ENCODE measurements at regions not wholly inside any gene's neighbourhood (a gene's known extent, or its start where the extent isn't known, plus 50 kb on each side); places are given as distances from the start of the nearest gene placed in this dataset.

DNA sequence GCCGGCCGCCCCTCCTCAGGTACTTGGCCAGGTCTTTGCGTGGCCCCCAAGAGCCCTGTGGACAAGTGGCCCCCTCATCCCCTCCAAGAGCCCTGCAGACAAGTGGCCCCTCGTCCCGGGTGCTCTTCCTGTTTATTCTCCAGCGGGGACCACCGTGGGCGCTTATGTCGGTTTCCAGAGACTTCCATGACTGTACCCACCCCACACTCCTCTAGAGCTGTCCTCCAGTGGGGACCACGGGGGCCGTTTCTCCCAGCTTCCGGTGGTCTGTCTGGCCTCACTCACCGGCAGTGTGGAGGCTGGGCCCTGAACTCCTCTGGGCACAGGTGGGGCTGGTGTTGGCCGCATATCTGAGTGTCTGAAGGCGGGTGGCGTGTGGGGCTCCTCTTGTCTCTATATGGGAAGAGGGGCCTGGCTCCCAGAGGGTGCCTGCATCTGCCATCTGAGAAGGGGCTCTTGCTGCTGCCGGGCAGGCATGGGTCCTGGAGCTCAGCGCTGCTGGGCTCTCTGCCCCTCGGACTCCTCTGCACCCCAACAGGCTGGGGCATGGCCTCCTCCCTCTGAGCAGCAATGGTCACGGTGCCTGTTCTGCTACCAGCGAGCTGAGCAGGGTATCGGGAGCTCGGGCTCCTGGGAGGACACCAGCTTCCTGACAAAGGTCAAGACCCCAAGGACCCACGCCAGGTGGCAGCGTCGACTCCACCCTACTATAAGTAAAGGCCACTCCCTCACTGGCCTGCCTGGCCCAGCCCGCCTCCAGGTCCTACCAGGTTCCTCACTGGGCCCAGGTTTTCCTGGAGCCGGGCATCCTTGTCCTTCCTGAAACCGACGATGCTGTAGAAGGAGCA lies 1264.3 kb downstream of the BRD1 start:
- Mint-ChIP-seq H3K4me3 (no peak overlapping the region), H3K27ac (no peak overlapping the region), H3K9me3 (peaks cover 55% of the 10 kb centered on the region), H3K4me1 (ENCODE audit: low read depth) (no peaks in the 10 kb centered on the region), H3K27me3 (ENCODE audit: insufficient read depth) (no peaks in the 10 kb centered on the region; the same call in none of the 2 replicates), H3K36me3 (ENCODE audit: low read depth) (peaks cover 12% of the 10 kb centered on the region)
- DNase-seq: no peak
- TF ChIP-seq, protein P1, sequence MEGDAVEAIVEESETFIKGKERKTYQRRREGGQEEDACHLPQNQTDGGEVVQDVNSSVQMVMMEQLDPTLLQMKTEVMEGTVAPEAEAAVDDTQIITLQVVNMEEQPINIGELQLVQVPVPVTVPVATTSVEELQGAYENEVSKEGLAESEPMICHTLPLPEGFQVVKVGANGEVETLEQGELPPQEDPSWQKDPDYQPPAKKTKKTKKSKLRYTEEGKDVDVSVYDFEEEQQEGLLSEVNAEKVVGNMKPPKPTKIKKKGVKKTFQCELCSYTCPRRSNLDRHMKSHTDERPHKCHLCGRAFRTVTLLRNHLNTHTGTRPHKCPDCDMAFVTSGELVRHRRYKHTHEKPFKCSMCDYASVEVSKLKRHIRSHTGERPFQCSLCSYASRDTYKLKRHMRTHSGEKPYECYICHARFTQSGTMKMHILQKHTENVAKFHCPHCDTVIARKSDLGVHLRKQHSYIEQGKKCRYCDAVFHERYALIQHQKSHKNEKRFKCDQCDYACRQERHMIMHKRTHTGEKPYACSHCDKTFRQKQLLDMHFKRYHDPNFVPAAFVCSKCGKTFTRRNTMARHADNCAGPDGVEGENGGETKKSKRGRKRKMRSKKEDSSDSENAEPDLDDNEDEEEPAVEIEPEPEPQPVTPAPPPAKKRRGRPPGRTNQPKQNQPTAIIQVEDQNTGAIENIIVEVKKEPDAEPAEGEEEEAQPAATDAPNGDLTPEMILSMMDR (IDR thresholded peaks at IDR 0.05): no peak

DNA sequence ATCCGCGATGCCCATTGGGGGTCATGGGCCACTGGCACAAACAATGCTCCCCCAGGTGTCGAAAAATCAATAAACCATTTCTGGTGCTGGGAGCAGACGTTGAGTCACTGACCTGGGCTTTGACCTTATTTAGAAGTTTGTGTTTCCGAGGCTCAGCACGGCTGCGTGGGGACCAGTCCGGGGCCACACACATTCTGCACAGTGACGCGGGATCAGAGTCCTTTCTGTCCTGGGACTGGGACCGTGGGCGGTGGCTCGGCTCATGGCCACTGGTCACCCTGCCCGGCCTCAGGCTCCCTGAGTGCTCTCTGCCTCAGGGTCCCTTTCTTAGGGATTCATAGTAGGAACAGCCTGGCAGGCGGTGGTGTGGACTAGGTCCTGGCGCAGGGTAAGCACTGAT lies 1266.0 kb downstream of the BRD1 start:
- H3K4me3 Mint-ChIP-seq: no peak overlapping the region
- peaks cover 55% of the 10 kb centered on the region for H3K9me3 Mint-ChIP-seq
- H3K36me3 Mint-ChIP-seq (ENCODE audit: low read depth): peaks cover 15% of the 10 kb centered on the region
- no peaks in the 10 kb centered on the region; the same call in 1 of the 2 replicates for H3K27me3 Mint-ChIP-seq (ENCODE audit: insufficient read depth)
- H3K27ac Mint-ChIP-seq: no peak overlapping the region
- no peaks in the 10 kb centered on the region for H3K4me1 Mint-ChIP-seq (ENCODE audit: low read depth)
- no peak for DNase-seq
- TF ChIP-seq, protein P1 (IDR thresholded peaks at IDR 0.05): no peak

DNA sequence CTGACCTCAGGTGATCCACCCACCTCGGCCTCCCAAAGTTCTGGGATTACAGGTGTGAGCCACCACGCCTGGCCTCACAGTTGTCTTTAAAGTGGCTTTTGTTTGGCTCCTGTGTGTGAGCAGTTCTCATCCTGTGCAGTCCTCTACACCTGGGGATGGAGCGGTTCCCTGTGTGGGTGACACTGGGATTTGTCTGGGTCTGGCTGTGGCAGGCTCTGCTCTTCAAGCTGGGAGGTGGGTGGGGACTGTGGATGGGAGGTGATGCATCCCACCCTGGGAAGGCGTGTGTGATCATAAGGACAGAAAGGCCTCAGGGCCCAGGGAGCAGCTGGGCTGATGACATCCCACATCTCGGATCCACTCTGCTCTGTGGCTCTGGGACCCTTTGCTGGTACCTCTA lies 1266.8 kb downstream of the BRD1 start:
- DNase-seq: no peak
- Mint-ChIP-seq H3K27me3 (ENCODE audit: insufficient read depth) (no peaks in the 10 kb centered on the region; the same call in none of the 2 replicates), H3K36me3 (ENCODE audit: low read depth) (peaks cover 15% of the 10 kb centered on the region), H3K27ac (no peak overlapping the region), H3K4me1 (ENCODE audit: low read depth) (no peaks in the 10 kb centered on the region), H3K9me3 (peaks cover 61% of the 10 kb centered on the region), H3K4me3 (no peak overlapping the region)
- TF ChIP-seq, protein P1 (IDR thresholded peaks at IDR 0.05): no peak

DNA sequence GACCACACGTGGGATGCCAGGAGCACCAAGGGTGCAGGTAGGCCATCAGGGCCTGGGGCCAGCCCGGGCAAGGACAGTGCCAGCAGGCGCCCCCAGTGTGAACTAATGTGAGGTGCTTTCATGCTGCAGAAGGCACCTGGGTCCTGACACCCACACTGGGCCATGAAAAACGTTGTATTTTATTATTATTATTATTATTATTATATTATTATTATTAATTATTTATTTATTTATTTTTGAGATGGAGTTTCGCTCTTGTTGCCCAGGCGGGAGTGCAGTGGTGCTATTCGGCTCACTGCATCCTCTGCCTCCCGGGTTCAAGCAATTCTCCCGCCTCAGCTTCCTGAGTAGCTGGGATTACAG lies 1267.3 kb downstream of the BRD1 start:
- TF ChIP-seq, protein P1 (IDR thresholded peaks at IDR 0.05): no peak

DNA sequence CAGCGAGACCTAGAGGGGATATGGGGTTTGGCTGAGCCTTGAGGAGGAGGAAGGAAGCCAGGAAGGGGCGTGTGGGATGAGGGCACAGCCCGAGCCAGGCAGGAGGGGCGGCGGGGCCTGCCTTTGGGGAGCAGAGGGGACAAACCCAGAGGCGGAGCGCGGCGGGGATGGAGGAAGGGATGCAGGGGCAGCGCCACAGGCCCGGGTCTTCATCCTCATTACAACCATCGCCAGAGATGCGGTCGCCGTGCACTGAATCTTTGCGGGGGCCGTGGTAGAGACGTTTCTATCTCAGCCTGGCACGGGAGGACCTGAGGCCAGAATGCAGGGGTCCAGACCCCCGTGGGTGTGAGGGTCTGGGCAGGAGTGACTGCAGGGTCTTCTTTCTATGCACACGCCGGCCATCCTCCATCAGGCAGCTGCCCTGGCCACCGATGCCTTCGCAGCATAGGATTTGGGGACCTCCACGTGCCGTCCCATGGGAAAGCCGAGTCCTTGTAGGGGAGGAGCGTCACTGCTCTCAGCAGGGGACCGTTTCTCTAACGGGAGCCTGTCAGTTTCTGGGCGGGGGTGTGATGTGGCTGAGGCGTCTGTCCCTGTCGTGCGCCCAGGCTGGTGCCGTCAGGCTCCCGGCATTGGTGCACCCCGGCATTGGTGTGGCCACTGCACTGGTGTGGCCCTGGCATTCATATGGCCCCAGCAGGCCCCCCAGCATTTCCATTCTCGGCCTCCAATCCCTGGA lies 1267.9 kb downstream of the BRD1 start:
- DNase-seq: no peak
- Mint-ChIP-seq H3K27me3 (ENCODE audit: insufficient read depth) (no peaks in the 10 kb centered on the region; the same call in none of the 2 replicates), H3K4me1 (ENCODE audit: low read depth) (no peaks in the 10 kb centered on the region), H3K4me3 (no peak overlapping the region), H3K36me3 (ENCODE audit: low read depth) (peaks cover 15% of the 10 kb centered on the region), H3K9me3 (peaks cover 62% of the 10 kb centered on the region), H3K27ac (no peak overlapping the region)
- TF ChIP-seq, protein P1 (IDR thresholded peaks at IDR 0.05): no peak

More for the DNA sequence above, 1267.3 kb downstream of the BRD1 start:
- Mint-ChIP-seq H3K4me1 (ENCODE audit: low read depth) (no peaks in the 10 kb centered on the region), H3K9me3 (peaks cover 62% of the 10 kb centered on the region), H3K4me3 (no peak overlapping the region), H3K27me3 (ENCODE audit: insufficient read depth) (no peaks in the 10 kb centered on the region; the same call in none of the 2 replicates), H3K36me3 (ENCODE audit: low read depth) (peaks cover 15% of the 10 kb centered on the region), H3K27ac (no peak overlapping the region)
- DNase-seq: no peak
